ENCODE measurements at regions not wholly inside any gene's neighbourhood (a gene's known extent, or its start where the extent isn't known, plus 50 kb on each side); places are given as distances from the start of the nearest gene placed in this dataset.

GRCh38 chr21:35215870-35216269 lies 166.8 kb upstream of the RUNX1 start:
- POLR2A ChIA-PET, result no interaction called here

DNA sequence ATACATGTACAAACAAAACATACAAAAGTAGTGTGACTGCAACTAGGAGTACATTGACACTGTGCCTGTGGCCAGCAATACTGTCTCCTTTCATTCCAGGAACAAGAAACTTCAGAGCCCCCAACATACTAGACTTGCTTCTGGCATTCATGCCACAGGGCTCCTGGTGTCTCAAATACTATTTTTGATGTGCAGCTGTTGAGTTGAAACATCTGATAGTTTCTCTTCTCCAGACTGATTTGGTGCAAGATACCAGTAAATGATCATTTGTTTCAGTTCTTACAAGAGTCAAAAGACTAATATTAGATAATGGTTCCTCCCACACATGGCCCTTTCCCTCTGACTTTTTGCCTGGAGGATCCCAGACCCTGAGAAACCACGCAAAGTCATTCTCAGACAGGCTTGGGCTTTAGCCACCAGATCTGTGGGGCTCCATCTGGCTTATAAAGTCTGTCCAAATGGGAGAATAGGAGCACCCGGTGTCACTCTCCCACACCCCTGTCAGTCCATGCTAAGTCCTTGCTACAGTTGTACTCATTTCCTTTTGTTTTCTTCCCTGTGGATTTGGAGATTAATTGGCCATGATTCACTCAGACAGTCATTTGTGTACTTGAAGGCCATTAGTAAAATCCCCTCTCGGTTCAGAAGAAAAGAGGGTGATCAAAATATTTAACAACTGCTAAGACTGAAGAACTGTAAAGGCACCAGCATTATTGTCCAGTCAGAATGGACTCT lies 163.5 kb upstream of the RUNX1 start:
- Histone ChIP-seq H3K4me3 (ENCODE audit: low read depth, low read length) (no peak overlapping the region), H3K27ac (ENCODE audit: extremely low read depth, low read depth, low read length) (no peak overlapping the region), H3K4me1 (ENCODE audit: control insufficient read depth, insufficient read depth, low read length) (no peaks in the 10 kb centered on the region), H3K9me3 (ENCODE audit: control insufficient read depth, insufficient read depth, low read depth, low read length) (no peaks in the 10 kb centered on the region), H3K36me3 (ENCODE audit: control insufficient read depth in 2 of 2, insufficient read depth in 1 of 2, low read length in 2 of 2) (no peaks in the 10 kb centered on the region)
- no peak for TF ChIP-seq ZNF785 (tag by site-specific recombination; IDR thresholded peaks at IDR 0.05)
- no peak for TF ChIP-seq ZNF558 (tag by site-specific recombination; IDR thresholded peaks at IDR 0.05)
- TF ChIP-seq TSHZ1 (tag by site-specific recombination; IDR thresholded peaks at IDR 0.05; ENCODE audit: borderline replicate concordance), result no peak
- TF ChIP-seq ZSCAN4 (tag by site-specific recombination; IDR thresholded peaks at IDR 0.05), result no peak
- no peak for TF ChIP-seq ZNF23 (tag by site-specific recombination; IDR thresholded peaks at IDR 0.05; ENCODE audit: borderline replicate concordance)
- TF ChIP-seq ZNF701 (tag by site-specific recombination; IDR thresholded peaks at IDR 0.05), result no peak
- no peak for TF ChIP-seq ZNF391 (tag by site-specific recombination; IDR thresholded peaks at IDR 0.05; ENCODE audit: borderline replicate concordance, low read depth)
- TF ChIP-seq MEIS1 (CRISPR knock-in tag; IDR thresholded peaks at IDR 0.05; ENCODE audit: borderline replicate concordance), result no peak
- TF ChIP-seq, protein P1, sequence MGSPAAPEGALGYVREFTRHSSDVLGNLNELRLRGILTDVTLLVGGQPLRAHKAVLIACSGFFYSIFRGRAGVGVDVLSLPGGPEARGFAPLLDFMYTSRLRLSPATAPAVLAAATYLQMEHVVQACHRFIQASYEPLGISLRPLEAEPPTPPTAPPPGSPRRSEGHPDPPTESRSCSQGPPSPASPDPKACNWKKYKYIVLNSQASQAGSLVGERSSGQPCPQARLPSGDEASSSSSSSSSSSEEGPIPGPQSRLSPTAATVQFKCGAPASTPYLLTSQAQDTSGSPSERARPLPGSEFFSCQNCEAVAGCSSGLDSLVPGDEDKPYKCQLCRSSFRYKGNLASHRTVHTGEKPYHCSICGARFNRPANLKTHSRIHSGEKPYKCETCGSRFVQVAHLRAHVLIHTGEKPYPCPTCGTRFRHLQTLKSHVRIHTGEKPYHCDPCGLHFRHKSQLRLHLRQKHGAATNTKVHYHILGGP (tag by site-specific recombination; IDR thresholded peaks at IDR 0.05), result no peak
- TF ChIP-seq ZNF548 (tag by site-specific recombination; IDR thresholded peaks at IDR 0.05), result no peak
- TF ChIP-seq ZNF585B (tag by site-specific recombination; IDR thresholded peaks at IDR 0.05), result no peak
- TF ChIP-seq ZNF747 (tag by site-specific recombination; IDR thresholded peaks at IDR 0.05), result no peak
- no peak for TF ChIP-seq ZNF423 (tag by site-specific recombination; IDR thresholded peaks at IDR 0.05)
- ChIA-PET POLR2A (no interaction called here), CTCF (no interaction called here)

More at GRCh38 chr21:35215870-35216269, 166.8 kb upstream of the RUNX1 start:
- CTCF ChIA-PET, result interaction anchor here (0.7 to 2.1 kb wide), 4 partner anchors 9 to 624 kb away, joined by 3 to 7 read pairs (median 4); no protein-coding TSS in a partner anchor
- no peak for TF ChIP-seq ZNF132 (tag by site-specific recombination; IDR thresholded peaks at IDR 0.05; ENCODE audit: borderline replicate concordance)
- TF ChIP-seq TCF7L2 (IDR thresholded peaks at IDR 0.05; ENCODE audit: borderline replicate concordance, low read depth, low read length), result no peak
- TF ChIP-seq OVOL3 (tag by site-specific recombination; IDR thresholded peaks at IDR 0.05), result no peak
- no peak for TF ChIP-seq HOXD13 (CRISPR knock-in tag; IDR thresholded peaks at IDR 0.05; ENCODE audit: borderline replicate concordance)
- TF ChIP-seq ELK4 (IDR thresholded peaks at IDR 0.05; ENCODE audit: borderline replicate concordance, low read depth, low read length), result no peak
- no peak for TF ChIP-seq ZNF473 (tag by site-specific recombination; IDR thresholded peaks at IDR 0.05)
- TF ChIP-seq ZFP37 (tag by site-specific recombination; IDR thresholded peaks at IDR 0.05), result no peak
- TF ChIP-seq GFI1B (tag by site-specific recombination; IDR thresholded peaks at IDR 0.05), result no peak
- no peak overlapping the region for H3K4me3 ChIP-seq (ENCODE audit: low read depth, low read length)
- H3K4me1 ChIP-seq (ENCODE audit: control insufficient read depth, insufficient read depth, low read length), result no peaks in the 10 kb centered on the region
- no peaks in the 10 kb centered on the region for H3K9me3 ChIP-seq (ENCODE audit: control insufficient read depth, insufficient read depth, low read depth, low read length)
- H3K36me3 ChIP-seq (ENCODE audit: control insufficient read depth in 2 of 2, insufficient read depth in 1 of 2, low read length in 2 of 2), result no peaks in the 10 kb centered on the region
- H3K27ac ChIP-seq (ENCODE audit: extremely low read depth, low read depth, low read length), result no peak overlapping the region

Measured in HEK293 (cell line).